ENCODE measurements at regions not wholly inside any gene's neighbourhood (a gene's known extent, or its start where the extent isn't known, plus 50 kb on each side); places are given as distances from the start of the nearest gene placed in this dataset.
"Not testable (repeated sequence)": the region's sequence is repeated elsewhere in the genome, so short reads cannot be mapped to it uniquely, and the experiment has no call there.

DNA sequence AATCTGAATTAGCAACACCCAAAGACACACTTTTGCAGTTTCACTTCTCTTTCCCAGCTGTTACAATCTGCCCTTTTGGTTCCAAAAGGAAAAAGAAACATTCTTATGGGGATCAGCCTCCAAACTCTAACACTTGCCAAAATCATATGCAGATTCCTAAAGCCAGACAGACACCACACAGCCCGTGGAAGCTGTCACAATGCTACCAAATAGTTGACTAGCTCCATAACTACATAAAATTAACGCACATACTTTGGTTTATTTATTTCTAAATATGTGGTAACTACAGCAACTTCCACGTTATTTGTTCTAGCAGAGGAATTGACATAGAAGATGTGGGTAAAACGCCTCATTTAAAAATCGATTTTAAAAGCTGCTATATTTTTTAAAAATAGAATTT, 59.7 kb downstream of the HSFY1 start:
- not testable (repeated sequence) for TF ChIP-seq POLR2A (IDR thresholded peaks at IDR 0.05; ENCODE audit: low read length); GATA1 (IDR thresholded peaks at IDR 0.05; ENCODE audit: low read depth, low read length)

Measured in erythroblast (primary cell).